NCI-H748 treated with DMSO at 0.1 percent for 48 hours (cell line): ENCODE measurements at regions not wholly inside any gene's neighbourhood (a gene's known extent, or its start where the extent isn't known, plus 50 kb on each side); places are given as distances from the start of the nearest gene placed in this dataset.
"Not testable (repeated sequence)": the region's sequence is repeated elsewhere in the genome, so short reads cannot be mapped to it uniquely, and the experiment has no call there.

Experiments
- DNase-seq: peaks from one replicate; lab custom pipeline; 2025; lab: John Stamatoyannopoulos, UW

DNA sequence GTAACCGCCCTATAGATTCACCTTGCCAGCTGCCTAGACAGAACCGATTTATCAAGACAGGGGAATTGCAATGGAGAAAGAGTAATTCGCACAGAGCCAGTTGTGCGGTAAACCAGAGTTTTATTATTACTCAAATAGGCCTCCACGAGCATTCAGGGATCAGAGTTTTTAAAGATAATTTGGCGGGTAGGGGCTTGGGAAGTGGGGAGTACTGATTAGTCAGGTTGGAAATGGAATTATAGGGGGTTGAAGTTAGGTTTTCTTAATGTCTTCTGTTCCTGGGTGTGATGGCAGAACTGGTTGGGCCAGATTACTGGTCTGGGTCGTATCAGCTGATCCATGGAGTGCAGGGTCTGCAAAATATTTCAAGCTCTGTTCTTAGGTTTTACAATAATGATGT lies 756.9 kb upstream of the ADGRB3 start:
- not testable (repeated sequence) for DNase-seq

DNA sequence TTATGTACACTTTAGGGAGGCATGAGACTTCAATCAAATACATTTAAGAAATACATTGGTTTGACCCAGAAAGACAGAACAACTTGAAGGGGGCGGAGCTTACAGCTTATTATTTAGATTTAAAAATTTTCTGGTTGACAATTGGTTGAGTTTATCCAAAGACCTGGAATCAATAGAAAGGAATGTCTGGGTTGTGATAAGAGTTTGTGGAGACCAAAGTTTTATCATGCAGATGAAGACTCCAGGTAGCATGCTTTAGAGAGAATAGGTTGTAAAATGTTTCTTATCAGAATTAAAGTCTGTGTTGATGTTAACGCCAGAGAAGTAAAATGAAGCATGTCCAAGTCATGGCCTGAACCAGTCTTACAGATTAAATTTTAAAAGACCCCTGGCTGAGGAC lies 757.8 kb upstream of the ADGRB3 start:
- DNase-seq: no peak

DNA sequence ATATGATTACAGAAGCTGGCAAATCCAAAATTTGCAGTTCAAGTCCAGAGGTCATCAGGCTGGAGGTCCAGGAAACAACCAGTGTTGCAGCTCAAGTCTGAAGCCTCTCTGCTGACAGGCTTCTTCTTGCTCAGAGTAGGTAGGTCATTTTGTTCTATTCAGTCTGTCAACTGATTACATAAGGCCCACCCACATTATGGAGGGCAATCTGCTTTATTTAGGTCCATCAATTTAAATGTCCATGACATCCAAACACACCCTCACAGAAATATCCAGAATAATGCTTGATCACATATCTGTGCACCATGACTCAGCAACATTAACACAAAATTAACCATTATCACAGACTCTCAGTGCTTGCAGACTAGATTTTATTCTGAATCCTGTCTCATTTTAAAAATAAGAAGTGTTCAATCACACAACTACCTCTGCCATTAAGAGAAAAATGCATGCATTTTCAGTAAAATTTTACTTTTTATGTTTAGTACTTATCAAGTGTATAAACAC lies 759.2 kb upstream of the ADGRB3 start:
- DNase-seq: no peak

DNA sequence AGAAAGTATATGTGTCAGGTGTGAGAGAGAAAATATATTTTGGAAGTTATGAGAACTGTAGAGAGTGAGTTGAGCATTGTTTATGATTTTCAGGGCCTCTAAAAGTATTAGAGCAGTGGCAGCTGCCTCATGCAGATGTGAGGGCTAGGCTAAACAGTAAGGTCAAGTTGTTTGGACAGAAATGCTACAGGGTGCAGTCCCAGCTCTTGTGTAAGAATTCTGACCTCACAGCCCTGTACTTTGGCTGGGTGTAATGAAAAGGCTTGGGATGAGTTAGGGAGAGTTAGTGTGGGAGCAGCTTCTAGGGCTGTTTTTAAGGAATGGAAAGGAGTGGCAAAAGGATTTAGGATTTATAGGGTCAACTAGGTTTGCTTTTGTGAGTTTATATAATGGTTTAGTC lies 764.8 kb upstream of the ADGRB3 start:
- no peak for DNase-seq

DNA sequence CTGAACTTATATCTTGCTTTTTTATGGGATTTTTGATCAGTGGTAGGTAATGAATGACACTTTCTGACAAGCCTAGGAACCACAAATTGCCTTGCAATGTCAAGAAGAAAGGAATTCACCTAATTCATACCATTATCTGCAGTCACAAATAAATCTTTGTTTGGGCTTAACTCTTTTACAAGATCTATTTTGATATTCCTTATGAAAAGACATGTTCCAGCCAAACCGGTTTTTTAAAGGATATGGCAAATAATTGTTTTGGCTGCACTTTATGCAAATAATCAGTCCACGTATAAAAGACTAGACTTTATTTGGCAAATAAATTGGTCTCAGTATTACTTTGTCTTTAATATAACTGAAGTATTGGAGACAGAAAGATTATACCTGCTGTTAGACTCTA lies 771.7 kb upstream of the ADGRB3 start:
- DNase-seq: peak; percentile 42

DNA sequence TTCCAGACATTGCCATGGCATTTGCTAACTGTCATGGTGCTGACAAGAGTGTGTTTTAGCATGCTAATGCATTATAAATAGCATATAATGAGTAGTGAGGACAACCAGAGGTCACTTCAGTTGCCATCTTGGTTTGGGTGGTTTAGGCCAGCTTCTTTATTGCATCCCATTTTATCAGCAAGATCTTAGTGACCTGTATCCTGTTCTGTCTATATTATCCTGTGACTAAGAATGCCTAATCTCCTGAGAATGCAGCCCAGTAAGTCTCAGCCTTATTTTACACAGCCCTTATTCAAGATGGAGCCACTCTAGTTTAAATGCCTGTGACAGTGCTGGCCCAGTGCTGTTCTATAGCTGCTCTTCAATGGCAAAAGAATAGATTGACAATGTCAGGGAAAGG lies 781.0 kb upstream of the ADGRB3 start:
- no peak for DNase-seq

DNA sequence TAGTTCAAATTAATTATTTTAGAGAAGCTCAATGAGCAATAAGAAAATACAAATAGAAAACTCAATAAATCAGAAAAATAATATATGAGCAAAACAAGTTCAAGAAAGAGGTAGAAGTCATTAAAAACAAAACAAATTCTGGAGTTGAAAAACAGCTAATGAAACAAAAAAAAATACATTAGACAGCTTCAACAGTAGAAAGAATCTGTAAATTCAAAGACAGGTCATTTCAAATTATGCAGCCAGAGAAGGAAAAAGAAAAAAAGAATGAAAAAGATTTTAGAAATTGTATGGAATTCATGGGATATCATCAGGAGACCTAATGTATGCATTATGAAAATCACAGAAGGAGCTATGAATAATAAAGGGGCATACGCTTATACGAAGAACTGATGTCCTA lies 795.3 kb upstream of the ADGRB3 start:
- DNase-seq: no peak

DNA sequence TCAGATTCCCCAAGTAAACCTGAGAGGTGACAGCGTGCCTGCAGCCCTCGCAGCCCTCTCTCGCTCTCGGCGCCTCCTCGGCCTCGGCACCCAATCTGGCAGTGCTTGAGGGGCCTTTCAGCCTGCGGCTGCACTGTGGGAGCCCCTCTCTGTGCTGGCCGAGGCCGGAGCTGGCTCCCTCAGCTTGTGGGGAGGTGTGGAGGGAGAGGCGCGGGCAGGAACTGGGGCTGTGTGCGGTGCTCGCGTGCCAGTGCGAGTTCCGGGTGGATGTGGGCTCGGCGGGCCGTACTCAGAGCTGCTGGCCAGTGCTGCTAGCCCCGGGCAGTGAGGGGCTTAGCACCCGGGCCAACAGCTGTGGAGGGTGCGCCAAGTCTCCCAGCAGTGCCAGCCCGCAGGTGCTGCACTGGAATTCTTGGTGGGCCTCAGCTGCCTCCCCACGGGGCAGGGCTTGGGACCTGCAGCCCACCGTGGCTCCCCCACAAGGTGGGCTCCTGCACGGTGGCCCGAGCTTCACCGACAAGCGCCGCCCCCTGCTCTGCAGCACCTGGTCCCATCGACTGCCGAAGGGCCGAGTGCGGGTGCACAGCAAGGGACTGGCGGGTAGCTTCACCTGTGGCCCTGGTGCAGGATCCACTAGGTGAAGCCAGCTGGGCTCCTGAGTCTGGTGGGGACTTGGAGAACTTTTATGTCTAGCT lies 809.7 kb upstream of the ADGRB3 start:
- DNase-seq: no peak

DNA sequence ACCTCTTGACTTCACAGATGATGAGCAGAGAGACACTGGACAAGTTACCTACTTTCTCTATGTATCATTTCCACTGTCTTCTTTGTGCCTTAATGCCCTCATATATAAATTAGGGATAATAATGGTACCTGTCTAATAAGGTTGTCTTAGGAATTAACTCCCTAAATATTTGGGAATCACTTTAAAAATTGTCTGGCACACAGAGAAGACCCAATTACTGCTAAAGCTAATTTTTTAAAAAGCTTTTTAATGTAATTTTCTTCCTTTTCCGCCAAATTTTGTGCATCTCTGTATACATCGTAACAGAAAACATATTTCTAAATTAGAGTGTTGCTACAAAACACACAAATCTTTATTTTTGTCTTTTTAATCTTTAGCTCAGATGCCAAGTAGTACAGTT lies 816.8 kb upstream of the ADGRB3 start:
- DNase-seq: no peak

DNA sequence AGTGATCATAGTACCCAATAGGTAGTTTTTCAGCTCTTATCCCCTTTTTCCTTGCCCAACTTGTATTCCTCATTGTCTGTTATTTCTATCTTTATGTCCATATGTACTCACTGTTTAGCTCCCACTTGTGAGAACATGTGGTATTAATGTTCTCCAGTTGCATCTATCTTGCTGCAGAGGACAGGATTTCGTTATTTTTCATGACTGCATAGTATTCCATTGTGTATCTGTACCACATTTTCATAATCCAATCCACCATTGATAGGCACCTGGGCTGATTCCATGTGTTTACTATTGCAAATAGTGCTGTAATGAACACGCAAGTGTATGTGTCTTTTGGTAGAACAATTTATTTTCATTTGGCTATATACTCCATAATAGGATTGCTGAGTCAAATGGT lies 819.5 kb upstream of the ADGRB3 start:
- DNase-seq: no peak

DNA sequence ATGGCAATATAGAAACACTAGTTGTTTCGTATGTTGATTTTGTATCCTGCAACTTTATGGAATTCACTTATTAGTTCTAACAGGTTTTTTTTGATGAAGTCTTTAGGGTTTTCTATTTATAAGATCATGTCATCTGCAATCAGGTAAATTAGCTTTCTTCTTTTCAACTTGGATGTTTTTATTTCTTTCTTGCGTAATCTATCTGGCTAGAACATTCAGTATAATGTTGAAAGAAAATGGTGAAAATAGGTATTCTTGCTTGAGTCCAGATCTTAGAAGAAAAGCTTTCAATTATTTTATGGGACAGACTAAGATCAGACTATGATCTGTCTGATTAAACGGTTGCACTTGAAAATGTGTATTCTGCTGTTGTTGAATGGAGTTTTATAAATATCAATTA lies 820.8 kb upstream of the ADGRB3 start:
- no peak for DNase-seq

DNA sequence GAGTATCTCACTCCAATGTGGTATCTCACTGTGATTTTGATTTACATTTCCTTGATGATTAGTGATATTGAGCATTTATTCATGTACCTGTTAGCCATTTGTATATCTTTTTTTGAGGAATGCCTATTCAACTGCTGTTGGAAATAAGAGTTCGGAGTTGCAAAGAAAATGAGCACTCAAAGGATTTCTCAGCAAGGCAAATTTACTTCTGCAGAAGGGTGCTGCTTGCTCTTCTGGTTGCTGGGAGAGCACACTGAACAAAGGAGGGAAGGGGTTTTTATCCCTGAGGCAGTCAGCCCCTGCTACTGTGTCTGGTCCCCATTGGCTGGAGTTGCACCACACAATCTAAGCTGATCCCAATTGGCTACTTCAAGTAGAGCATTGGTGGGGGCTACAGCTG lies 822.4 kb upstream of the ADGRB3 start:
- DNase-seq: no peak

DNA sequence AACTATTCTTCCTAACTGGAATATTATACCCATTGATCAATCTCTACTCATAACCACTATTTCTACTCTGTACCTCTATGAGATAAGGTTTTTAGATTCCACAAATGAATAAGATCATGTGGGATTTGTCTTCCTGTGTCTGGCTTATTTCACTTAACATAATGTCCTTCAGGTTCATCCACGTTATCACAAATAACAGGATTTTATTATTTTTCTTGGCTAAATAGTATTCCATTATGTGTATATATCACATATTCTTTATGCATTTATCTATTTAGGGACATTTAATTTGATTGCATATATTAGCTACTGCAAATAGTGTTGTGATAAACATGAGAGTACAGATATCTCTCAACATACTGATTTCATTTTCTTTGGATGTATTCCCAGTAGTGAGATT lies 823.0 kb upstream of the ADGRB3 start:
- DNase-seq: no peak

DNA sequence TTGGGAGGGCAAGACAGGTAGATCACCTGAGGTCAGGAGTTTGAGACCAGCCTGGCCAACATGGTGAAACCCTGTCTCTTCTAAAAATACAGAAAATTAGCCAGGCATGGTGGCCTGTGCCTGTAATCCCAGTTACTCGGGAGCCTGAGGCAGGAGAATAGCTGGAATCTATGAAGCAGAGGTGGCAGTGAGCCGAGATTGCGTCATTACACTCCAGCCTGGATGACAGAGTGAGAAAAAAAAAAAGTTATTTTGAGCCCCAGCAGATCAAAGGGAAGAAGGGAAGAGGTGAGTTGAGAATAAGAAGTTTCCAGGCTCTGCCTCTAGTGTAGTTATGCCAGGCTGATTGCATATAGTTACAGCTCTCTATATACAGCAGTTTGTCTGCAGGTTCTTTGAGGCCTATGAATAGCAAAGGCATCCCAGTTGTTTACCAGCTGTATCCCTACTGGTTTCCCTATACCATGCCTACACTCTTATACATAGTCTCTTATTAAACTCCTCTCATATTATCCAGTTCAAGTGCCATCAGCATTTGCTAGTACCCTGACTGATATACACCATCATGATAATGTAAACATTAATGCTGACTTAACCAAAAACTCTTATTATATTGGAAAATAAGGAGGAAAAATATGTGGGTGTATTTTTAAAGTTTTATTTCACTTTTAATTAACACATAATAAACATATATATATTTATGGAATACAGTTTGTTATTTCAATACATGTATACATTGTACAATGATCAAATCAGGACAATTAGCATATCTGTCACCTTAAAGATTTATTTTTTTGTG lies 823.6 kb upstream of the ADGRB3 start:
- no peak for DNase-seq

DNA sequence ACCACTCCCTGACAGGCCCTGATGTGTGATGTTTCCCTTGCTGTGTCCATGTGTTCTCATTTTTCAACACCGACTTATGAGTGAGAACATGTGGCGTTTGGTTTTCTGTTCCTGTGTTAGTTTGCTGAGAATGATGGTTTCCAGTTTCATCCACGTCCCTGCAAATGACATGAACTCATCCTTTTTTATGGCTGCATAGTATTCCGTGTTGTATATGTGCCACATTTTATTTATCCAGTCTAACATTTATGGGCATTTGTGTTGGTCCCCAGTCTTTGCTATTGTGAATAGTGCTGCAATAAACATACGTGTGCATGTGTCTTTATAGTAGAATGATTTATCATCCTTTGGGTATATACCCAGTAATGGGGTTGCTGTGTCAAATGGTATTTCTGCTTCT lies 830.3 kb upstream of the ADGRB3 start:
- not testable (repeated sequence) for DNase-seq

DNA sequence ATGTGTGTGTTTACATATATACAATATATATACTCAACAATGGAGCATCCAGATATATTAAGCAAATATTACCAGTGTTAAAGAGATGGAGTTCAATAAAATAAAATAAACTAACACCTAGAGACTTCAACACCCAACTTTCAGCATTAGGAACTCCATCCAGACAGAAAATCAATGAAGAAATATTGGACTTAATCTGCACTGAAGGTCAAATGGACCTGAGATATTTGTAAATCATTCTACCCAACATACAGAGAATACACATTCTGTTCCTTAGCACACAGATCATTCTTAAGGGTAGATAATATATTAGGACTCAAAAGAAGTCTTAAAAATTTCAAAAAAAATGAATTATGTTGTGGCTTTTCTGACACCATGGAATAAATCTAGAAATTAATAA lies 832.3 kb upstream of the ADGRB3 start:
- no peak for DNase-seq

DNA sequence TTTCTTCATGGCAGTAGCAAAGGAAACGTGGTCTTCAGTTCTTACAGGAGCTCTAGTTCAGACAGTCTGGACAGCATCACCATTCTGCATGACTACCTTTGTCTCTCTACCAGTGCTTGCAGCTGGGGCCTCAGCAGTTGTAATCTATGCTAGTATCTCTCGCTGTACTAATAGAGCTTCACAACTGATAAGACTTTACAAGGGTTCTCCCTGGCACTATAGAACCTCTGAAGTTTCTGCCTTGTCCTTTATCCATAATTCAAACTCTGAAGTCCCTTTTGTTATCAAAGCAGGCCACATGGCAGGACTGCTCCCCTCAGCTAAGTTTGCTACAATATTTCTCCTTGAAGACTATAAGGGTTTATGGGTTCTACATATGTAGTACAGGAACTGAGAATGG lies 842.1 kb upstream of the ADGRB3 start:
- DNase-seq: no peak

DNA sequence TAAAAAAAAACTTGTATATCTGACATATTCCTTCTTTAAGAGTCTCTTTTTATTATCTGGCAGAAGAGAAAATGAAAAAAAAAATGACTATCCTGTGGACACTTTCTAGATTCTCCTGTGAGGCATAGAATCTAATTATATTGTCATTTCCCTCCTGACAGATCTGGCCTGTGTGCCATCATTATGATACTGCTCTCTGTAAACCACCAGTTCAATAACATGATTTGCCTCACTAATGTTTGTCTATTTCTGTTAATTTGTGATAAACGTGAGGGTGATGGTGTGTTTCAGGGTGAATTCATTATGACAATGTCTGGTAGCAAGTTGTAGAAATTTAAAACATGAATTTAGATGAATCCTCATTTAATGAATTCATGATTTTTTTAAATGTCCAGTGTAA lies 844.5 kb upstream of the ADGRB3 start:
- no peak for DNase-seq

DNA sequence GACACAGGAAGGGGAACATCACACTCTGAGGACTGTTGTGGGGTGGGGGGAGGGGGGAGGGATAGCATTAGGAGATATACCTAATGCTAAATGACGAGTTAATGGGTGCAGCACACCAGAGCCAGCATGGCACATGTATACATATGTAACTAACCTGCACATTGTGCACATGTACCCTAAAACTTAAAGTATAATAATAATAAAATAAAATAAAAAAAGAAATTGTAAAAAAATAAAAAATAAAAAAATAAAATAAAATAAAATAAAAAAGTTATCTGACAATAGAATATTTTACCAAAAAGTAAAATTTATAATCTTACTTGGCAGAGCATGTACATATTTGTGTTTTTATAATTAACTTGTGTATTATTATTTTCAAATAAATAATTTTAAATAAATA lies 848.0 kb upstream of the ADGRB3 start:
- DNase-seq: not testable (repeated sequence)

DNA sequence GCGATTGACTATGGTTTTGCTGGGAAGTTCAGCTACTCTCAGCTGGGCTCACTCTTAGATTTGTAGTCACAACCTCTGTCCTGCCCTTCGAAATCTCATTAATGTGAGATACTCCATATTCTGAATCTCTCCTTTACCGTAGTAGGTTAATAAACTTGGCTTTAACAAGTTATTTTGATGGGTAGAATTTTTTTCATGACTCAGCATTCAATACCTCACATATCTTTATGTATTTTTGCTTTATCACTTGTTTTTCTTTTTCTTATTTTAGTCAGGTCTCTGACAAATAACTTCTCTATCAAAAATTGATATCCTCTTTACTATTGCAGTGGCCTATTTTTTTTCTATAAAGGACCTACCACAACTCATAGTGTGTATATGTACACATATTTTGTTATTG lies 855.2 kb upstream of the ADGRB3 start:
- no peak for DNase-seq

DNA sequence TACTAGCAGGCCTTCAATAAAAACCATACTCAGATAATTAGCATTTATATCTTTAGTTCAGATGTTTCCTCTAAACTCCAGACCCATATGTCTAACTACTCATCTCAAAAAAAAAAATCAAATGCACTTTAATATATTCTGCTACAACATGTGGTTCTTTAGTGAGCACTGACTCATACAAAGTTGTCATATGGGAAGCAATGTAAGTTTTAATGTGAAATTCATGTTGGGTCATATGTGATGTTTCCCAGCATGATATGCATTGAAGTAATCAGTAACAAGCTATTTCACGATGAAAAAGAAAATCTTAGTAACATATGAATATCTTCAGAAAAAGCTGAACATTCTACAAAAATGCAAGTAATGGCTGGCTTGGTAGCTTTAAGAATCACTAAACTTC lies 859.7 kb upstream of the ADGRB3 start:
- no peak for DNase-seq

DNA sequence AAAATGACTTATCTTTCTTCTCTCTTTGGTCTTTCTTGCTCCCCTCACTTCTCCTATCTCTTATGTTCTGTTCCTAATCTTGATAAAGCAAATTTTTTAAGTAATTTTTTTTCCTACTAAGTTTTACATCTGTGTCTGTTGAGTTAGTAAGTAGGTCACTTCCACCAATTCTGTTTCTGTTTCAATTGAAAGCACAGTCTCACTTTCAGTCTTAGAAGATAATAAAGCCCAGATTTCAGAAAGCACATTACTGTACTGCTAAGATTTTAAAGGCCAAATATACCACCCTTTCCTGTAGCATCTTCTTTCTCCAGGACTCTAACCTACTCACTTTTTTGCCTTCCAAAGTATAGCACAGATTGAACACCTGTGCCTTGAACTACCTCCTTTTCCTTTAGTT lies 866.1 kb upstream of the ADGRB3 start:
- no peak for DNase-seq

DNA sequence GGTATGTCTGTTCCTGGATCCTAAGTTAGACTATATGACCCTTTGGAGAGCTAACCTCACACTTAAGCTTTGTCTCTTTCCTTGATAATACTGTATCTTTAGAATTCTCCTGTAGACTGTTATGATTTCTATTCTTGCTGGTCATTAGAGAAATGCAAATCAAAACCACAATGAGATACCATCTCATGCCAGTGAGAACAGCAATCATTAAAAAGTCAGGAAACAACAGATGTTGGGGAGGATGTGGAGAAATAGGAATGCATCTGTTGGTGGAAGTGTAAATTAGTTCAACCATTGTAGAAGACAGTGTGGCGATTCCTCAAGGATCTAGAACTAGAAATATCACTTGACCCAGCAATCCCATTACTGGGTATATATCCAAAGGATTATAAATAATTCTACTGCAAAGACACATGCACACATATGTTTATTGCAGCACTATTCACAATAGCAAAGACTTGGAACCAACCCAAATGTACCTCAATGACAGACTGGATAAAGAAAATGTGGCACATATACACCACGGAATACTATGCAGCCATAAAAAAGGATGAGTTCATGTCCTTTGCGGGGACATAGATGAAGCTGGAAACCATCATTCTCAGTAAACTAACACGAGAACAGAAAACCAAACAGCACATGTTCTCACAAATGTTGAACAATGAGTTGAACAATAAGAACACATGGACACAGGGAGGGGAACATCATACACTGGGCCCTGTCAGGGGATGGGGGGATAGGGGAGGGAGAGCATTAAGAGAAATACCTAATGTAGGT lies 867.8 kb upstream of the ADGRB3 start:
- DNase-seq: not testable (repeated sequence)
